DOHH2 (cell line): ENCODE measurements at regions not wholly inside any gene's neighbourhood (a gene's known extent, or its start where the extent isn't known, plus 50 kb on each side); places are given as distances from the start of the nearest gene placed in this dataset.
"Not testable (repeated sequence)": the region's sequence is repeated elsewhere in the genome, so short reads cannot be mapped to it uniquely, and the experiment has no call there.

Experiments used
- H3F3A ChIP-seq: fragments of 200-600 bp; sonication (generic), shearing (Covaris generic); 2 replicates; pipeline ENCODE4 v1.6.0; 2016; ENCODE audit warnings: antibody characterized with exemption, mild to moderate bottlenecking; ENCODE audit not compliant: control insufficient read depth, insufficient read depth
- H3K27ac ChIP-seq: fragments of 200-600 bp; sonication (generic); 2 replicates; pipeline ENCODE4 v1.5.1; 2014; ENCODE audit warnings: low read depth, mild to moderate bottlenecking, low read length, moderate library complexity
- H3K27me3 ChIP-seq: fragments of 200-600 bp; sonication (generic); 2 replicates; pipeline ENCODE4 v1.6.1; 2014; ENCODE audit warnings: mild to moderate bottlenecking, low read length, mixed read lengths; ENCODE audit not compliant: control insufficient read depth
- H3K36me3 ChIP-seq: fragments of 200-600 bp; sonication (generic); 2 replicates; pipeline ENCODE4 v1.6.1; 2014; ENCODE audit warnings: mild to moderate bottlenecking, low read length, moderate library complexity, mixed read lengths; ENCODE audit not compliant: control insufficient read depth
- H3K4me1 ChIP-seq: fragments of 200-600 bp; sonication (generic); 2 replicates; pipeline ENCODE4 v1.6.1; 2014; ENCODE audit warnings: mild to moderate bottlenecking, low read length, mixed read lengths; ENCODE audit not compliant: control insufficient read depth
- H3K4me2 ChIP-seq: fragments of 200-600 bp; sonication (generic); 2 replicates; pipeline ENCODE4 v1.6.0; 2014; ENCODE audit warnings: mild to moderate bottlenecking, low read length, moderate library complexity
- H3K4me3 ChIP-seq: fragments of 200-600 bp; sonication (generic); 2 replicates; pipeline ENCODE4 v1.5.1; 2014; ENCODE audit warnings: mild to moderate bottlenecking, low read length, mixed read lengths
- H3K79me2 ChIP-seq: fragments of 200-600 bp; sonication (generic); 2 replicates; pipeline ENCODE4 v1.6.1; 2014; ENCODE audit warnings: mild to moderate bottlenecking, low read length, mixed read lengths; ENCODE audit not compliant: control insufficient read depth
- H3K9me2 ChIP-seq: fragments of 200-600 bp; sonication (generic); replicated peaks from 2 replicates; pipeline ENCODE4 v1.6.1; 2014; ENCODE audit warnings: mild to moderate bottlenecking, low read length, mixed read lengths; ENCODE audit not compliant: control insufficient read depth
- H3K9me3 ChIP-seq: fragments of 200-600 bp; sonication (generic); 2 replicates; pipeline ENCODE4 v1.6.1; 2014; ENCODE audit warnings: antibody characterized with exemption, low read length, mixed read lengths; ENCODE audit not compliant: control insufficient read depth, insufficient read depth
- H4K20me1 ChIP-seq: fragments of 200-600 bp; sonication (generic); 2 replicates; pipeline ENCODE4 v1.6.0; 2014; ENCODE audit warnings: low read depth, mild to moderate bottlenecking, antibody characterized with exemption, low read length, moderate library complexity; ENCODE audit not compliant: control insufficient read depth, insufficient read depth
- CTCF ChIP-seq: fragments of 200-600 bp; sonication (generic); IDR thresholded peaks from one replicate; pipeline ENCODE4 v1.5.1; 2014; ENCODE audit warnings: antibody characterized with exemption, mild to moderate bottlenecking, low read depth, low read length; ENCODE audit not compliant: poor library complexity, severe bottlenecking
- EZH2phosphoT487 ChIP-seq: fragments of 200-600 bp; sonication (generic); IDR thresholded peaks from 2 replicates; pipeline ENCODE4 v1.6.1; 2017; ENCODE audit warnings: borderline replicate concordance, mild to moderate bottlenecking, antibody characterized with exemption, low read length, moderate library complexity, mixed read lengths

GRCh38 chr17:83203472-83204221 lies 124.2 kb downstream of the METRNL start:
- H3K4me1 ChIP-seq: peaks cover 36% of the 10 kb centered on the region
- TF ChIP-seq EZH2phosphoT487: no peak
- TF ChIP-seq CTCF: no peak

DNA sequence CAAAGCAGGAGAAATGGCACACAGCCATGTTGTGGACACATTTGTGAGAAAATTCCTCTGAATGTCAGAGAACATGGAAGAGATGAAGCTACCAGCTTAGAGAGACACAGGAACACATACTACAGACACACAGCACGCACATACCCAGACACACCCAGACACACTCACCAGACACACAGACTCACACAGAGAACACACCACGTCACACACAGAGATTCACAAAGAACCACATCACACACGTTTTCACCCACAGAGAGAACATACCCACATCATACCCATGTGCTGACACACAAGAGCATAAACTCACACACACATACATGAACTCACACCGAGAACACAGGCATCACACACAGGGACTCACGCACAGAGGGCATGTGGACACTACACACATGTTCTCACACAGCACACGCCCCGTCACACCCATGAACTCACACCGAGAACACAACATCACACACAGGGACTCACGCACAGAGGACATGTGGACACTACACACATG lies 124.9 kb downstream of the METRNL start:
- Histone ChIP-seq H3F3A (peaks cover 4% of the 10 kb centered on the region), H4K20me1 (no peaks in the 10 kb centered on the region), H3K4me3 (no peak overlapping the region), H3K9me3 (peaks cover 13% of the 10 kb centered on the region; the same call in 1 of the 2 replicates), H3K36me3 (no peaks in the 10 kb centered on the region), H3K4me2 (no peak overlapping the region), H3K79me2 (no peaks in the 10 kb centered on the region), H3K27me3 (no peaks in the 10 kb centered on the region), H3K27ac (no peak overlapping the region), H3K4me1 (peaks cover 30% of the 10 kb centered on the region), H3K9me2 (no peaks in the 10 kb centered on the region)
- TF ChIP-seq EZH2phosphoT487 (no peak), CTCF (no peak)

More at GRCh38 chr17:83203472-83204221, 124.2 kb downstream of the METRNL start:
- Histone ChIP-seq H3K79me2 (no peaks in the 10 kb centered on the region), H3K4me3 (no peak overlapping the region), H3K4me2 (no peak overlapping the region), H3K9me2 (no peaks in the 10 kb centered on the region), H3K27ac (no peak overlapping the region), H4K20me1 (no peaks in the 10 kb centered on the region), H3K36me3 (no peaks in the 10 kb centered on the region), H3K27me3 (no peaks in the 10 kb centered on the region), H3F3A (peaks cover 5% of the 10 kb centered on the region), H3K9me3 (peaks cover 13% of the 10 kb centered on the region; the same call in 1 of the 2 replicates)

GRCh38 chr17:83204736-83205386 lies 125.5 kb downstream of the METRNL start:
- H3K79me2 ChIP-seq, H4K20me1 ChIP-seq, H3K4me3 ChIP-seq, H3K4me2 ChIP-seq, H3K27me3 ChIP-seq, H3K36me3 ChIP-seq, H3K9me2 ChIP-seq, H3K27ac ChIP-seq, H3F3A ChIP-seq: not testable (repeated sequence)
- peaks cover 13% of the 10 kb centered on the region; the same call in 1 of the 2 replicates for H3K9me3 ChIP-seq
- peaks cover 24% of the 10 kb centered on the region for H3K4me1 ChIP-seq

DNA sequence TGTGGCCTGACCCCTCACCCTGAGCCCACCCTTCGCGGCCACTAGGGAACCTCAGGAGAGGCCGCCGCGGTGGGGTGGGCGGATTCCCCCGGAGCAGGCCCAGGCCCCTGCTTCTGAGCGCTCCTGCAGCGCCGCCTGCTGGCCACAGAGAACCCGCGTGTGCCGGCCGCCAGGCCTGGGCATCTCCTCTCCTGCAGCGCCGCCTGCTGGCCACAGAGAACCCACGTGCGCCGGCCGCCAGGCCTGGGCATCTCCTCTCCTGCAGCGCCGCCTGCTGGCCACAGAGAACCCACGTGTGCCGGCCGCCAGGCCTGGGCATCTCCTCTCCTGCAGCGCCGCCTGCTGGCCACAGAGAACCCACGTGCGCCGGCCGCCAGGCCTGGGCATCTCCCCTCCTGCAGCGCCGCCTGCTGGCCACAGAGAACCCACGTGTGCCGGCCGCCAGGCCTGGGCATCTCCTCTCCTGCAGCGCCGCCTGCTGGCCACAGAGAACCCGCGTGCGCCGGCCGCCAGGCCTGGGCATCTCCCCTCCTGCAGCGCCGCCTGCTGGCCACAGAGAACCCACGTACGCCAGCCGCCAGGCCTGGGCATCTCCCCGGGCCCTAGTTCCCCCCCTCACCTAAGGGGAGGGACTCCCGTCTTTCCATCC lies 126.1 kb downstream of the METRNL start:
- H3F3A ChIP-seq, H3K79me2 ChIP-seq, H3K4me3 ChIP-seq, H4K20me1 ChIP-seq, H3K4me2 ChIP-seq, H3K36me3 ChIP-seq, H3K27ac ChIP-seq, H3K9me2 ChIP-seq, H3K27me3 ChIP-seq: not testable (repeated sequence)
- TF ChIP-seq CTCF: peak; percentile 56
- H3K9me3 ChIP-seq: peaks cover 13% of the 10 kb centered on the region; the same call in 1 of the 2 replicates
- H3K4me1 ChIP-seq: peaks cover 17% of the 10 kb centered on the region
